Fibroblast of skin of right quadriceps (primary cell): ENCODE measurements at regions not wholly inside any gene's neighbourhood (a gene's known extent, or its start where the extent isn't known, plus 50 kb on each side); places are given as distances from the start of the nearest gene placed in this dataset.
A peak's percentile ranks its signal among the peaks of the same experiment; 100 is the strongest.

ENCODE experiments used
- DNase-seq: peaks from one replicate; pipeline ENCODE4 v3.0.0-alpha.2; 2013

GRCh38 chr17:54009502-54009901 lies 186.8 kb downstream of the KIF2B start:
- DNase-seq = no peak

GRCh38 chr17:54013072-54013471 lies 190.3 kb downstream of the KIF2B start:
- DNase-seq = no peak

DNA sequence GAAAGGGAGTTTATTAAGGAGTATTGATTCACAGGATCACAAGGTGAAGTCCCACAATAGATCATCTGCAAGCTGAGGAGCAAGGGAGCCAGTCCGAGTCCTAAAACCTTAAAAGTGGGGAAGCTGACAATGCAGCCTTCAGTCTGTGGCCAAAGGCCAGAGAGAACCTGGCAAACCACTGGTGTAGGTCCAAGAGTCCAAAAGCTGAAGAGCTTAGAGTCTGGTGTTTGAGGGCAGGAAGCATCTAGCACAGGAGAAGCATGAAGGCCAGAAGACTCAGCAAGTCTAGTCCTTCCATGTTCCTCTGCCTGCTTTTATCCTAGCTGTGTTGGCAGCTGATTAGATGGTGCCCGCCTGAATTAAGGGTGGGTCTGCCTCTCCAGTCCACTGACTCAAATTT lies 193.0 kb downstream of the KIF2B start:
- DNase-seq = no peak

DNA sequence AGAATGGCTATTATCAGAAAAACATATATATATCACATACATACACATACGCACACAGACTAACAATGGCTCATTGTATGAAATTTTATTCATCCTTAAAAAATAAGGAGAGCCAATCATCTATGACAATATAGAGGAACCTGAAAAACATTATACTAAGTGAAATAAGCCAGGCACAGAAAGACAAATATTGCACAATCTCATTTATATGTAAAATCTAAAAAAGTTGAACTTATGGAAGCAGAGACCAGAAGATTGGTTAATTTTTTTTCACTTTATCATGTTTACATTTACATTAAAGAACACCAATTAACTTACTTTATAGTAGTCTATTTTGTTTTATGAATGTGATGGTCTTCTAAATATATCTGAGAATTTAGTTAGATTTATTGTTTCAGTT lies 198.7 kb downstream of the KIF2B start:
- no peak for DNase-seq

DNA sequence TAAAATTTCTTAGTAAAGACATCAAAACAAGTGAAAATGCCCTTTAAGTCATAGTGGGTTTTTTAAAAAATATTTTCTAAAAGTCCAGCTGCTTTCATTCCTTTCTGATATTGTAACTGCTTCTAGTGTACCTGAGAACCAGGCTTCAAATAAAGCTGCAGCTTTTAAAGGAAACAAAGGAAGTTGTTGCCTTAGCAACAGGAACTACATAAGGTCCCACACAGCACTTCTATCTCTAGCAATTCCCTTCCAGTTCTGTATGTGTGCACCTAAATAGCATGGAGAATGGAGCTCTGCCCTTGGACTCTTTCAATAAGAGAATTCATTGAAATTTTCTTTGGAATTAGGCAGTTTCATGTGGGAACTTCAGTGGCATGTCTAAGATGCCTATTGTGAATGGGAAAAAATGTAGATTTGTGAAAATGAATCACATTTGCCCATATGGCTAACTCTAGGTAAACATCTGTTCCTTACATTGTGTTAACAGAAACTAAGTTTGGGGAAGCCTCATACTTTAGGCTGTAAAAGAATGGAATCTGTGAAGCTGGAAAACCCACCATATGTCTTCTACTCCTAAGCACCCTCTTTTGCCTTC lies 206.4 kb downstream of the KIF2B start:
- no peak for DNase-seq

DNA sequence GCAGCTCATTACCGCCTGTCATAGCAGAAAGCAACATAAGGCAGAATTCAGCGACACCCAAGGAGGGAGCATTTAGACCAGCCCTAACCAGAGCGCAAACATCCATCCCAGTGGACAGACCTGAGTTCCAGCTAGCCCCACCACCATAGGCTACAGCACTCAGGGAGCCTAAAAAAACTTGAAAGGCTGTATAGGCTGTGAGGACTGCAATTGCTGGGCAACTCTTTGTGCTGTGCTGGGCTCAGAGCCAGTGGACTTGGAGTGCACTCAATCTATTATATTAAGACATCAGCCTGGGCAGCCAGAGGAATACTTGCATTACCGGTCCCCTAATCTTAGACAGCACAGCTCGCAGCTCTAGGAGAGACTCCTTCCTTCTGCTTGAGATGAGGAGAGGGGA lies 207.3 kb downstream of the KIF2B start:
- DNase-seq = no peak

GRCh38 chr17:54046570-54046969 lies 223.8 kb downstream of the KIF2B start:
- no peak for DNase-seq

DNA sequence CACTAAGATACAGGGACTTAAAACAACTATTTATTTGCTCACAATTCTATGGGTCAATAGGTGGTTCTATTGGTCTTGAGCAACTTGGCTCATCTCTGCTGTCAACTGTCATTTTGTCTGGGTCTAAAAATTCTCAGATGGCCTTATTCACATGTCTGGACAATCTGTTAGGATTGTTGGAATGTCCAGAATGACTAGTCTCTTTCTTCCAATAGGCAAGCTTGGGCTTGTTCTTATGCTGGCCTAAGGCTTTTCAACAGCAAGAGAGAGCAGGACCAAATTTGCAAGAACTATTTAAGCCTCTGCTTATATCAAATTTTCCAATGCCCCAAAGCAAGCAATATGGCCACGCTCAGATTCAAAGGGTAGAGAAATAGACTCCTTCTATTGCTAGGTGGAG lies 240.9 kb downstream of the KIF2B start:
- DNase-seq = no peak

DNA sequence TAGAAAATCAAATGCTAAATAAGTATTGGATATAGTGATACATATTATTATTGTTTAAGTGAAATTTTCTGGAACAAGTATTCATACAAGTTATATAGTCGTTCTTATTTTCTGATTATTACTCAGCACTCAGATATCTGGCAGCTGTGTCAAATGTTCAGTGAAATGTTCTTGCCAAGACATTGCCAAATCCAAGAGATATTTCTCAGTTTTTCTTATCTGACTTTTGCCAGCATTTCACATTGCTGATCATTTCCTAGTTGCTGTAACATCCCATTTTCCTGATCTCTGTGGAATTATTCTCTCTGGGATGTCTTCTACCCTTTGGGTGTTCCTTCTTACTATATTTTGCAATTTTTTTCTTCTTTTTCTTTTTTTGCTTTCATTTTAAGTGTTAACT lies 262.3 kb downstream of the KIF2B start:
- DNase-seq = no peak

- no peak for DNase-seq
These were observed 263.2 kb downstream of the KIF2B start for GRCh38 chr17:54085934-54086333.

GRCh38 chr17:54096216-54096615 lies 273.5 kb downstream of the KIF2B start:
- no peak for DNase-seq

- DNase-seq = no peak
These were observed 276.5 kb downstream of the KIF2B start for GRCh38 chr17:54099221-54099620.

- DNase-seq = no peak
These were observed 279.5 kb downstream of the KIF2B start for GRCh38 chr17:54102246-54102645.

DNA sequence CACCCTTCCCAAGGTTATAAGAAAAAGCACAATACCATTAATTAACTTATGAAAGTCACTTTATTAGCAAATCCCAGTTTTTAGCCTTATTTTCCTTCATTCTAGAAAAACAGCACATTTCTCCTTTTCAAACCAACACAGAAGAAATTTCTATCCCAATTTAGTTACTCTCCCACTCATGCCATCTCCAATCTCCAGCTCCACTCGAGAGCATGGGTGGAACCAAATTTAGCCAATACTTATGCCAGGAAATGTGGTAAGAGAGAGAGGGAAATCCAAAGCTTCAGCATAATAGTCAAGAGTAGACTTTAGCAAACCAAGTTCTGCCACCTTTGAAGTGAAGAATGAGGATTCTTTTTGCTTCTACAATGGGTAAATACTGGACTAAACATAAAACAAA lies 288.8 kb downstream of the KIF2B start:
- DNase-seq = no peak

DNA sequence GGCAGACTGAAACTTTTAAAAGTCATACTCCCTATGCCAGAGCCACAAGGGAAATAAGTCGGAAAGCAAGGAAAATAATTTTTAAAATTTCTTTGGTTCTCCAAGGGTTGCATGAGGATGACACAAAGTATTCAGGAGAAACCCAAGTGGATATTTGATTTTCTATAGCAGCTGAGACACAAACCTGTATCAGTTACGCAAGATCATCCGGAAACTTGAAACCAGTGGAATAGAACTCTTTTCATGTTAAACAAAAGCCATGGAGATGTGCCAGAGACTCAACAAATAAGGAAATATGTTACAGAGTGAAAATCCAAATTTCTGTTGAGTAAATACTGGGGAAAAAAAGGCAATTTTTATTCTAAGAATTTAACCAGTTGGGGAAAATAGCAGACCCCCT lies 294.7 kb downstream of the KIF2B start:
- DNase-seq = no peak

- DNase-seq = no peak
These were observed 301.7 kb downstream of the KIF2B start for GRCh38 chr17:54124456-54124855.

GRCh38 chr17:54153423-54153822 lies 330.7 kb downstream of the KIF2B start:
- no peak for DNase-seq

DNA sequence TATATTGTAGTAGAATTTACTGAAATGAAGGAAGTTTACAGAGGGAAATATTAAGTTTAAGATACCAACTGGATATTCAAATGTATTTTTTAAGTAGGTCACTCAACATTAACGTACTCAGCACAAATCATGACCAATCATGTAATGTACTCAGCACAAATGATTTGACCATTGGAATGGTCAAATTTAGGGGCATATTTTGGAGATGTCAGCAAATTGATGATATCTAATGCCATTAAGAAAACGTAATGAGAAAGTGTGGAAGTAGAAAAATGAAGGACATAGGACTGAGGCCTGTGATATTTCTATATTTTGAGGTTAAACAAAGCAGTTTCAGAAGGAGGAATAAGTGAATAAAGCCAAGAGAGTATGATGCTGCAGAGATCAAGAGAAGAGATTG lies 334.8 kb downstream of the KIF2B start:
- DNase-seq = no peak

DNA sequence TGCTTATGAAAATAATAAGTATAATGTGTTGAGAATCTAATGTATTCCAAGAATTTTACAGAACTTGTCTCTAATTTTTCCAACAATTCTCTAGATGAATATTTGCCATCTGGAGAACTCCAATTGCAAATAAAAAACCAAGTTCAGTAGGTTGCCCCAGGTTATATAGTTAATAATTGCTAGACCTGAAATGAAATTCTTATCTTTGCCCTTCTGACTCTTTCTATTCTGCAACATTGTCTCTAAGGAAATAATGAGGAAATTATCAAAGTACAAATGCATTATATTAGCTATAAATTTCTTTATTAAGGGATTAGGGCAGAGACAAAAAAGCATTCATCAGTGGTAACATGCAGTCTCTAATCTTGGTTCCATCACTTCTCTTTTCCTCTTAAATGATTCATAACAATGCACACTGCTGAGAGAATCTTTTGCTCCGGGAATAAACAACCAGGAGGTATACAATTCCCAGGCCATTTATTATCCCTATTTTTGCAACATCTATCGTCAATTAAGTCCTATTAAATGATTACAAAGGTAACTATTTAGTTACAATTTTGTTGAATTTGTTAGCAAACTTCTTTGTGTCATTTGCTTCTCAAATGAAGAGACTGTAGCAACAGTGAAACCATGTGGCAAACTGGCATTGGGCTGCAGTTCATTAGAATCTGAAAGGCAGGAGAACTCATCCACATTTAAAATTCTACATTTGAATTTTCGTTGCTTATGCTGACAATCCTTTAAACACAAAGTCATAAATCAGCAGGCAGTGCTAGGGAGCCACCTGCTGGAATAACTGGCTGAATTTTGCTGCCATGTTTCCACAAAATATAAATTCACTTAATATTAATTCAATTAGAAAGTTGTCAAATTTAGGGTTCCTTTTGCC lies 349.6 kb downstream of the KIF2B start:
- peak; percentile 5 for DNase-seq

GRCh38 chr17:54172985-54173316 lies 350.2 kb downstream of the KIF2B start:
- DNase-seq = no peak

DNA sequence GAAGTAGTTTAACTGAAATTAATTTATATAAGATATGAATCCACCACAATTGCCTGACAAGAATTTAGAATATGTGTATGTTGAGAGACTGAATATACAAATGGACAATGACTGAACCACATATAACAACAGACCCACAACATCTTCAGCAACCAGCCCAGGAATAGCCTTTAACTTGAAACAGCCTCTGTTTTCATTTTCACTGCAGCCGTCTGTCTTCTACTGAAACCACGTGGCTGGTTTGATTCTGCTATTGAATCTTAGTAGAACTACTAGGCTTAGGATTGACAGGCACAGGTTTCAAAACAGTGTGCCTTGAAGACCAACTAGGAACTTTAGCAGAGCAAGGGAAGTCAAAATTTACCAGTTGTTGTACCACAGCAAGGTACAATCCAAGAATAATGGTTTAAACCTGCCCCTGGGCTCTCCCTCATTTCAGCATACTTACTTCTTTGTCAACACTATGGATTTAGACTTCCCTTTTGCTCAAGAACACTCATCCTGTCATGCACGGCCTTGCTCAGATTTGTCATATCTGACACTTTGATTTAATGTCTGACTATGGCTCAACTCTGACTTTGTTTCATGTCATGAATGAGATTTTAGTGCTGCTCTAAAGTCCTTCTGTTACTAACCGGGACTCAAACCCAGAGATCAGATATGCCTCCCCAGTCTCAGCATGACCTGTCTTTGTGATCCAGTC lies 355.0 kb downstream of the KIF2B start:
- no peak for DNase-seq

DNA sequence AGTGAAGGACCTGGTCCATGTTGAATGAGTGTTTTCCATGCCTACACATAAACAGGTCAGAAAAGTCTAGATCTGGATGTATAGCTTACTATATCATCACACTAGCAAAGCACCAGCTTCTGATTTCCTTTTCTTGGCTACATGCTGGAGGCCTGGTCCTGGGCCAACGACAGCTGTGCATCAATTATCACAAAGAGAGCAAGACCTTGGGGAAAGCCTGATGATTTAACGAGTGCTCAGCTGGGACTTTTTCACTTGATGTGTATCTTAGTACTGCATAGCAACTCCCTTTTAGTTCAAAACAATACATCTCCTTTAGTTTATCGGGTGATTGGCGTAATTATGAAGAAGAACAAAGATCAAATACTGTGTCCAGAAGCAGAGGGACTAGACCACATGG lies 358.2 kb downstream of the KIF2B start:
- no peak for DNase-seq

- no peak for DNase-seq
These were observed 368.5 kb downstream of the KIF2B start for GRCh38 chr17:54191261-54191660.

GRCh38 chr17:54194268-54194667 lies 371.5 kb downstream of the KIF2B start:
- no peak for DNase-seq
